ENCODE measurements at regions not wholly inside any gene's neighbourhood (a gene's known extent, or its start where the extent isn't known, plus 50 kb on each side); places are given as distances from the start of the nearest gene placed in this dataset.

DNA sequence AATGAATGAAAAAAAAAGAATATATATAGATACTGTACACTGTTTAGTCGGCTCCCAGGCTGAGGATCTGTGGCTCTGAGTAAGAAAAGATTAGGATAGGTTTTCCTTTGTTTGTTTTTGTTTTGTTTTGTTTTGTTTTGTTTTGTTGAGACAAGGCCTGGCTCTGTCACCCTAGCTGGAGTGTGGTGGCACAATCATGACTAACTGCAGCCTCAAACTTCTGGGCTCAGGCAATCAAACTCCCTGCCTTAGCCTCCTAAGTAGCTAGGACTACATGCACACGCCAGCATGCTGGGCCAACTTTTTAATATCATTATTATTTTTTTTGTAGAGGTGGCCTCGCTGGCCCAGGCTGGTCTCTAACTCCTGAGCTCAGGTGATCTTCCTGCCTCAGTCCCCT, 87.9 kb upstream of the PTBP2 start:
- TF ChIP-seq POLR2A (IDR thresholded peaks at IDR 0.05): no peak
- TF ChIP-seq, protein P1, sequence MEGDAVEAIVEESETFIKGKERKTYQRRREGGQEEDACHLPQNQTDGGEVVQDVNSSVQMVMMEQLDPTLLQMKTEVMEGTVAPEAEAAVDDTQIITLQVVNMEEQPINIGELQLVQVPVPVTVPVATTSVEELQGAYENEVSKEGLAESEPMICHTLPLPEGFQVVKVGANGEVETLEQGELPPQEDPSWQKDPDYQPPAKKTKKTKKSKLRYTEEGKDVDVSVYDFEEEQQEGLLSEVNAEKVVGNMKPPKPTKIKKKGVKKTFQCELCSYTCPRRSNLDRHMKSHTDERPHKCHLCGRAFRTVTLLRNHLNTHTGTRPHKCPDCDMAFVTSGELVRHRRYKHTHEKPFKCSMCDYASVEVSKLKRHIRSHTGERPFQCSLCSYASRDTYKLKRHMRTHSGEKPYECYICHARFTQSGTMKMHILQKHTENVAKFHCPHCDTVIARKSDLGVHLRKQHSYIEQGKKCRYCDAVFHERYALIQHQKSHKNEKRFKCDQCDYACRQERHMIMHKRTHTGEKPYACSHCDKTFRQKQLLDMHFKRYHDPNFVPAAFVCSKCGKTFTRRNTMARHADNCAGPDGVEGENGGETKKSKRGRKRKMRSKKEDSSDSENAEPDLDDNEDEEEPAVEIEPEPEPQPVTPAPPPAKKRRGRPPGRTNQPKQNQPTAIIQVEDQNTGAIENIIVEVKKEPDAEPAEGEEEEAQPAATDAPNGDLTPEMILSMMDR (IDR thresholded peaks at IDR 0.05): no peak

All from thyroid gland (tissue), 4 donors.